ENCODE measurements at regions not wholly inside any gene's neighbourhood (a gene's known extent, or its start where the extent isn't known, plus 50 kb on each side); places are given as distances from the start of the nearest gene placed in this dataset.

GRCh38 chr7:67438913-67439505, 442.4 kb downstream of the TYW1 start:
- Histone ChIP-seq H3K4me3 (ENCODE audit: low read length in 2 of 2) (no peak overlapping the region), H3K27ac (ENCODE audit: low read depth, low read length) (no peak overlapping the region), H3K27me3 (ENCODE audit: insufficient read depth, low read length) (no peaks in the 10 kb centered on the region), H3K4me1 (ENCODE audit: insufficient read depth, low read length) (no peaks in the 10 kb centered on the region), H3K9me3 (ENCODE audit: control insufficient read depth in 1 of 2, low read length in 2 of 2) (no peaks in the 10 kb centered on the region), H3K36me3 (ENCODE audit: insufficient read depth, low read length) (no peaks in the 10 kb centered on the region)
- intact Hi-C loops (cut with micrococcal nuclease): no loop called here
- ChIA-PET POLR2A (ENCODE audit: partially characterized antibody) (no interaction called here), CTCF (ENCODE audit: partially characterized antibody) (no interaction called here)
- no peak for DNase-seq
- no peak overlapping the region for H3K27ac Mint-ChIP-seq
- no peak overlapping the region for H3K4me3 Mint-ChIP-seq
- H3K9me3 Mint-ChIP-seq: peaks cover 0 to 8% (median 4%) of the 10 kb centered on the region in 8 donors
- H3K27me3 Mint-ChIP-seq: peaks cover 0 to 1% of the 10 kb centered on the region in 2 donors
- H3K4me1 Mint-ChIP-seq: no peaks in the 10 kb centered on the region
- no peaks in the 10 kb centered on the region for H3K36me3 Mint-ChIP-seq

GRCh38 chr7:67440321-67440720, 443.7 kb downstream of the TYW1 start:
- intact Hi-C loops (cut with micrococcal nuclease): no loop called here
- H3K4me3 ChIP-seq (ENCODE audit: low read length in 2 of 2): no peak overlapping the region
- H3K27ac Mint-ChIP-seq: no peak overlapping the region
- ChIA-PET POLR2A (ENCODE audit: partially characterized antibody) (no interaction called here), CTCF (ENCODE audit: partially characterized antibody) (no interaction called here)
- H3K27me3 Mint-ChIP-seq: peaks cover 0 to 1% of the 10 kb centered on the region in 2 donors
- no peaks in the 10 kb centered on the region for H3K27me3 ChIP-seq (ENCODE audit: insufficient read depth, low read length)
- no peaks in the 10 kb centered on the region for H3K9me3 ChIP-seq (ENCODE audit: control insufficient read depth in 1 of 2, low read length in 2 of 2)
- H3K4me1 Mint-ChIP-seq: no peaks in the 10 kb centered on the region
- H3K4me3 Mint-ChIP-seq: no peak overlapping the region
- H3K9me3 Mint-ChIP-seq: peaks cover 0 to 6% (median under 1%) of the 10 kb centered on the region in 8 donors
- H3K36me3 ChIP-seq (ENCODE audit: insufficient read depth, low read length): no peaks in the 10 kb centered on the region
- no peak overlapping the region for H3K27ac ChIP-seq (ENCODE audit: low read depth, low read length)
- DNase-seq: no peak
- no peaks in the 10 kb centered on the region for H3K4me1 ChIP-seq (ENCODE audit: insufficient read depth, low read length)
- no peaks in the 10 kb centered on the region for H3K36me3 Mint-ChIP-seq

GRCh38 chr7:67445728-67446127, 449.1 kb downstream of the TYW1 start:
- Mint-ChIP-seq H3K4me1 (no peaks in the 10 kb centered on the region), H3K36me3 (no peaks in the 10 kb centered on the region), H3K9me3 (peaks cover 0 to 11% (median 2%) of the 10 kb centered on the region in 8 donors), H3K27me3 (no peaks in the 10 kb centered on the region), H3K4me3 (no peak overlapping the region), H3K27ac (no peak overlapping the region)
- Histone ChIP-seq H3K27ac (ENCODE audit: low read depth, low read length) (no peak overlapping the region), H3K36me3 (ENCODE audit: insufficient read depth, low read length) (no peaks in the 10 kb centered on the region), H3K4me3 (ENCODE audit: low read length in 2 of 2) (no peak overlapping the region), H3K27me3 (ENCODE audit: insufficient read depth, low read length) (no peaks in the 10 kb centered on the region), H3K4me1 (ENCODE audit: insufficient read depth, low read length) (no peaks in the 10 kb centered on the region), H3K9me3 (ENCODE audit: control insufficient read depth in 1 of 2, low read length in 2 of 2) (no peaks in the 10 kb centered on the region)
- intact Hi-C loops (cut with micrococcal nuclease): no loop called here
- POLR2A ChIA-PET (ENCODE audit: partially characterized antibody): no interaction called here
- CTCF ChIA-PET (ENCODE audit: partially characterized antibody): no interaction called here
- DNase-seq: no peak

- Mint-ChIP-seq H3K36me3 (no peaks in the 10 kb centered on the region), H3K27me3 (no peaks in the 10 kb centered on the region), H3K9me3 (peaks cover 0 to 11% (median 3%) of the 10 kb centered on the region in 8 donors), H3K4me3 (no peak overlapping the region), H3K4me1 (no peaks in the 10 kb centered on the region), H3K27ac (no peak overlapping the region)
- Histone ChIP-seq H3K4me1 (ENCODE audit: insufficient read depth, low read length) (no peaks in the 10 kb centered on the region), H3K27me3 (ENCODE audit: insufficient read depth, low read length) (no peaks in the 10 kb centered on the region), H3K36me3 (ENCODE audit: insufficient read depth, low read length) (no peaks in the 10 kb centered on the region), H3K4me3 (ENCODE audit: low read length in 2 of 2) (no peak overlapping the region), H3K27ac (ENCODE audit: low read depth, low read length) (no peak overlapping the region), H3K9me3 (ENCODE audit: control insufficient read depth in 1 of 2, low read length in 2 of 2) (no peaks in the 10 kb centered on the region)
- intact Hi-C loops (cut with micrococcal nuclease): no loop called here
- no peak for DNase-seq
- POLR2A ChIA-PET (ENCODE audit: partially characterized antibody): no interaction called here
- CTCF ChIA-PET (ENCODE audit: partially characterized antibody): no interaction called here
Observed at GRCh38 chr7:67447297-67447696, 450.7 kb downstream of the TYW1 start.

- CTCF ChIA-PET (ENCODE audit: partially characterized antibody): no interaction called here
- intact Hi-C loops (cut with micrococcal nuclease): no loop called here
- no peaks in the 10 kb centered on the region for H3K36me3 Mint-ChIP-seq
- no peak overlapping the region for H3K4me3 Mint-ChIP-seq
- Histone ChIP-seq H3K27me3 (ENCODE audit: insufficient read depth, low read length) (no peaks in the 10 kb centered on the region), H3K36me3 (ENCODE audit: insufficient read depth, low read length) (no peaks in the 10 kb centered on the region), H3K9me3 (ENCODE audit: control insufficient read depth in 1 of 2, low read length in 2 of 2) (no peaks in the 10 kb centered on the region), H3K4me1 (ENCODE audit: insufficient read depth, low read length) (no peaks in the 10 kb centered on the region), H3K27ac (ENCODE audit: low read depth, low read length) (no peak overlapping the region), H3K4me3 (ENCODE audit: low read length in 2 of 2) (no peak overlapping the region)
- H3K27me3 Mint-ChIP-seq: no peaks in the 10 kb centered on the region
- H3K4me1 Mint-ChIP-seq: no peaks in the 10 kb centered on the region
- no peak for DNase-seq
- peaks cover 0 to 11% (median 3%) of the 10 kb centered on the region in 8 donors for H3K9me3 Mint-ChIP-seq
- no peak overlapping the region for H3K27ac Mint-ChIP-seq
- POLR2A ChIA-PET (ENCODE audit: partially characterized antibody): no interaction called here
Observed at GRCh38 chr7:67448271-67448670, 451.6 kb downstream of the TYW1 start.

- H3K4me1 Mint-ChIP-seq: no peaks in the 10 kb centered on the region
- CTCF ChIA-PET (ENCODE audit: partially characterized antibody): no interaction called here
- POLR2A ChIA-PET (ENCODE audit: partially characterized antibody): no interaction called here
- H3K4me3 ChIP-seq (ENCODE audit: low read length in 2 of 2): no peak overlapping the region
- H3K36me3 ChIP-seq (ENCODE audit: insufficient read depth, low read length): no peaks in the 10 kb centered on the region
- H3K4me1 ChIP-seq (ENCODE audit: insufficient read depth, low read length): no peaks in the 10 kb centered on the region
- H3K27me3 Mint-ChIP-seq: no peaks in the 10 kb centered on the region
- intact Hi-C loops (cut with micrococcal nuclease): no loop called here
- no peaks in the 10 kb centered on the region for H3K36me3 Mint-ChIP-seq
- H3K4me3 Mint-ChIP-seq: no peak overlapping the region
- no peaks in the 10 kb centered on the region for H3K9me3 ChIP-seq (ENCODE audit: control insufficient read depth in 1 of 2, low read length in 2 of 2)
- H3K9me3 Mint-ChIP-seq: peaks cover 0 to 11% (median 3%) of the 10 kb centered on the region in 8 donors
- H3K27ac Mint-ChIP-seq: no peak overlapping the region
- H3K27ac ChIP-seq (ENCODE audit: low read depth, low read length): no peak overlapping the region
- DNase-seq: no peak
- no peaks in the 10 kb centered on the region for H3K27me3 ChIP-seq (ENCODE audit: insufficient read depth, low read length)
Observed at GRCh38 chr7:67450171-67450570, 453.5 kb downstream of the TYW1 start.

GRCh38 chr7:67451306-67451705, 454.7 kb downstream of the TYW1 start:
- H3K9me3 Mint-ChIP-seq: peaks cover 0 to 8% (median 2%) of the 10 kb centered on the region in 8 donors
- Histone ChIP-seq H3K27ac (ENCODE audit: low read depth, low read length) (no peak overlapping the region), H3K4me1 (ENCODE audit: insufficient read depth, low read length) (no peaks in the 10 kb centered on the region), H3K9me3 (ENCODE audit: control insufficient read depth in 1 of 2, low read length in 2 of 2) (no peaks in the 10 kb centered on the region), H3K27me3 (ENCODE audit: insufficient read depth, low read length) (no peaks in the 10 kb centered on the region), H3K4me3 (ENCODE audit: low read length in 2 of 2) (no peak overlapping the region), H3K36me3 (ENCODE audit: insufficient read depth, low read length) (no peaks in the 10 kb centered on the region)
- H3K27ac Mint-ChIP-seq: no peak overlapping the region
- H3K4me1 Mint-ChIP-seq: no peaks in the 10 kb centered on the region
- no peaks in the 10 kb centered on the region for H3K27me3 Mint-ChIP-seq
- no peak for DNase-seq
- intact Hi-C loops (cut with micrococcal nuclease): no loop called here
- H3K36me3 Mint-ChIP-seq: no peaks in the 10 kb centered on the region
- H3K4me3 Mint-ChIP-seq: no peak overlapping the region
- POLR2A ChIA-PET (ENCODE audit: partially characterized antibody): no interaction called here
- CTCF ChIA-PET (ENCODE audit: partially characterized antibody): no interaction called here

- Histone ChIP-seq H3K4me1 (ENCODE audit: insufficient read depth, low read length) (no peaks in the 10 kb centered on the region), H3K27ac (ENCODE audit: low read depth, low read length) (no peak overlapping the region), H3K4me3 (ENCODE audit: low read length in 2 of 2) (no peak overlapping the region), H3K9me3 (ENCODE audit: control insufficient read depth in 1 of 2, low read length in 2 of 2) (no peaks in the 10 kb centered on the region), H3K27me3 (ENCODE audit: insufficient read depth, low read length) (no peaks in the 10 kb centered on the region), H3K36me3 (ENCODE audit: insufficient read depth, low read length) (no peaks in the 10 kb centered on the region)
- H3K4me1 Mint-ChIP-seq: no peaks in the 10 kb centered on the region
- H3K27me3 Mint-ChIP-seq: no peaks in the 10 kb centered on the region
- intact Hi-C loops (cut with micrococcal nuclease): no loop called here
- H3K36me3 Mint-ChIP-seq: no peaks in the 10 kb centered on the region
- no peak overlapping the region for H3K27ac Mint-ChIP-seq
- H3K4me3 Mint-ChIP-seq: no peak overlapping the region
- H3K9me3 Mint-ChIP-seq: peaks cover 0 to 4% (median 2%) of the 10 kb centered on the region in 8 donors
- ChIA-PET CTCF (ENCODE audit: partially characterized antibody) (no interaction called here), POLR2A (ENCODE audit: partially characterized antibody) (no interaction called here)
- no peak for DNase-seq
Observed at GRCh38 chr7:67452516-67453026, 455.9 kb downstream of the TYW1 start.
